K562 (cell line): ENCODE measurements at regions not wholly inside any gene's neighbourhood (a gene's known extent, or its start where the extent isn't known, plus 50 kb on each side); places are given as distances from the start of the nearest gene placed in this dataset.

Source experiments
- ATAC-seq: fragments of 200-7000 bp; cut with Tn5 transposase; 3 replicates; pipeline ENCODE4 v1.9.1; 2020; ENCODE audit warnings: moderate library complexity
- BruUV-seq: library from RNA; stranded (reverse); fragments of 400-500 nt; replicated peaks from 2 replicates; lab custom pipeline; 2021; lab: Mats Ljungman, UMichigan
- CTCF ChIA-PET: fragments of 300-600 bp; formaldehyde crosslinking; extraction: SDS; loops from one replicate; lab custom pipeline; 2021; ENCODE audit warnings: low intra/inter-chr PET ratio; lab: Yijun Ruan, JAX
- POLR2A ChIA-PET: fragments of 300-600, 350-650 bp; sonication (Branson Sonifier 250); formaldehyde crosslinking; extraction: SDS; loops from one replicate; lab custom pipeline; 2021; ENCODE audit warnings: antibody characterized with exemption, inconsistent platforms; lab: Yijun Ruan, JAX
- DNase-seq, 4 experiments: peaks; one replicate each; pipeline versions ENCODE4 v3.0.0 to v3.0.0-alpha.2; 2011 to 2018; ENCODE audit warnings: low spot score in 3 of 4, mixed read lengths in 3 of 4; ENCODE audit errors: extremely low read depth in 1 of 4
- FAIRE-seq: peaks from 2 replicates; lab custom pipeline; 2011; peaks lifted over from hg19 to GRCh38; lab: Jason Lieb, UNC
- H2AFZ ChIP-seq: 2 replicates; pipeline ENCODE4 v1.6.0; 2011; ENCODE audit warnings: low read depth, low read length, control low read depth, inconsistent platforms
- H3K27ac ChIP-seq: fragments of 200-600 bp; 3 replicates; pipeline ENCODE4 v1.8.0; 2011; ENCODE audit warnings: low read depth, mild to moderate bottlenecking, control low read depth, inconsistent platforms, low read length, moderate library complexity, mixed read lengths; ENCODE audit errors: extremely low read depth
- H3K27me3 ChIP-seq, 2 experiments: fragments of 300-600 bp in 1 of 2; 2 replicates in 1 of 2; 3 replicates in 1 of 2; pipeline versions ENCODE4 v1.6.0 to v1.8.0; 2011; ENCODE audit warnings: inconsistent platforms in 2 of 2, low read length in 2 of 2, mild to moderate bottlenecking in 1 of 2, mixed read lengths in 1 of 2, moderate library complexity in 1 of 2; ENCODE audit not compliant: control insufficient read depth in 2 of 2, insufficient read depth in 2 of 2
- H3K36me3 ChIP-seq: fragments of 300-600 bp; 3 replicates; pipeline ENCODE4 v1.8.0; 2011; ENCODE audit warnings: mild to moderate bottlenecking, low read length, inconsistent platforms; ENCODE audit not compliant: control insufficient read depth, insufficient read depth
- H3K4me1 ChIP-seq, 2 experiments: fragments of 200-600 bp in 1 of 2; replicated peaks in 1 of 2; 2 replicates in 1 of 2; 3 replicates in 1 of 2; pipeline versions ENCODE4 v1.5.1 to v1.8.0; 2011; ENCODE audit warnings: inconsistent platforms in 2 of 2, low read length in 2 of 2, mild to moderate bottlenecking in 1 of 2, mixed read lengths in 1 of 2, moderate library complexity in 1 of 2; ENCODE audit not compliant: control insufficient read depth in 2 of 2, insufficient read depth in 2 of 2
- H3K4me2 ChIP-seq: 2 replicates; pipeline ENCODE4 v1.6.1; 2011; ENCODE audit warnings: low read length, control low read depth, inconsistent platforms, mixed read lengths; ENCODE audit not compliant: insufficient read depth
- H3K4me3 ChIP-seq: fragments of 200-600 bp; sonication (generic), shearing (Covaris generic); 2 replicates; pipeline ENCODE4 v1.5.1; 2016; ENCODE audit warnings: control low read depth, inconsistent platforms
- H3K79me2 ChIP-seq: fragments of 200-600 bp; 3 replicates; pipeline ENCODE4 v1.8.0; 2011; ENCODE audit warnings: low read length, inconsistent platforms; ENCODE audit not compliant: control insufficient read depth, insufficient read depth
- H3K9ac ChIP-seq, 2 experiments: 2 replicates each; pipeline versions ENCODE4 v1.6.0 to v1.6.1; 2011; ENCODE audit warnings: low read depth in 2 of 2, low read length in 2 of 2, control low read depth in 1 of 2, inconsistent platforms in 1 of 2, mild to moderate bottlenecking in 1 of 2, mixed read lengths in 1 of 2; ENCODE audit not compliant: insufficient read depth in 1 of 2
- H3K9me1 ChIP-seq: one replicate; pipeline ENCODE4 v1.6.0; 2011; ENCODE audit warnings: inconsistent platforms, mild to moderate bottlenecking, low read length, moderate library complexity; ENCODE audit not compliant: control insufficient read depth, insufficient read depth
- H3K9me3 ChIP-seq: replicated peaks from 2 replicates; pipeline ENCODE4 v1.5.1; 2011; ENCODE audit warnings: low read depth, low read length, inconsistent platforms; ENCODE audit not compliant: control insufficient read depth, insufficient read depth
- H4K20me1 ChIP-seq: replicated peaks from 2 replicates; pipeline ENCODE4 v1.6.1; 2011; ENCODE audit warnings: low read length, inconsistent platforms, mixed read lengths; ENCODE audit not compliant: control insufficient read depth, insufficient read depth
- CSDE1 ChIP-seq, 2 experiments: fragments of 450-650 bp; IDR thresholded peaks; 2 replicates each; pipeline ENCODE4 v1.6.1; 2016; ENCODE audit warnings: mild to moderate bottlenecking in 1 of 2
- DPF2 ChIP-seq: fragments of 450-650 bp; IDR thresholded peaks from 2 replicates; pipeline ENCODE4 v1.6.1; 2016
- E2F5 ChIP-seq: sonication (generic); formaldehyde crosslinking; IDR thresholded peaks from 2 replicates; pipeline ENCODE4 v1.8.0; 2022; ENCODE audit warnings: mild to moderate bottlenecking, missing genetic modification reagents
- NR1H2 ChIP-seq: sonication (generic); formaldehyde crosslinking; IDR thresholded peaks from 2 replicates; pipeline ENCODE4 v1.4.0; 2020; ENCODE audit warnings: mild to moderate bottlenecking, missing genetic modification reagents
- SAP30 ChIP-seq: fragments of 200-600 bp; sonication (generic); IDR thresholded peaks from 2 replicates; pipeline ENCODE4 v1.6.1; 2012; ENCODE audit warnings: borderline replicate concordance, low read depth, mild to moderate bottlenecking, moderate library complexity, low read length, control low read depth, inconsistent platforms; ENCODE audit not compliant: insufficient read depth, poor library complexity, severe bottlenecking
- SIRT6 ChIP-seq: IDR thresholded peaks from one replicate; pipeline ENCODE4 v1.6.1; 2012; ENCODE audit warnings: low read depth, mild to moderate bottlenecking, control low read depth, inconsistent platforms, low read length, moderate library complexity
- TFAM ChIP-seq: fragments of 250-450 bp; sonication (Bioruptor Pico); conservative IDR thresholded peaks from 2 replicates; pipeline ENCODE4 v1.5.0; 2021; ENCODE audit warnings: mild to moderate bottlenecking, moderate library complexity
- ZC3H8 ChIP-seq: fragments of 450-650 bp; IDR thresholded peaks from 2 replicates; pipeline ENCODE4 v1.6.1; 2017
- ZHX1 ChIP-seq: fragments of 150-350 bp; conservative IDR thresholded peaks from 2 replicates; pipeline ENCODE4 v1.6.1; 2014; ENCODE audit warnings: low read length
- ZNF12 ChIP-seq: sonication (generic); formaldehyde crosslinking; IDR thresholded peaks from 2 replicates; pipeline ENCODE4 v1.4.0; 2020; ENCODE audit warnings: mild to moderate bottlenecking, missing genetic modification reagents
- ZNF174 ChIP-seq: fragments of 250-450 bp; sonication (Bioruptor Pico); IDR thresholded peaks from 2 replicates; pipeline ENCODE4 v1.4.0; 2020; ENCODE audit warnings: mild to moderate bottlenecking
- ZNF717 ChIP-seq: fragments of 250-450 bp; sonication (Bioruptor Pico); IDR thresholded peaks from 2 replicates; pipeline ENCODE4 v1.5.0; 2021
- WGBS: fragments of 100-300 bp; shearing (Covaris generic); methylation state at CpG from one replicate; pipeline ENCODE4 v1.1.6; 2016; ENCODE audit warnings: low coverage, mixed read lengths; ENCODE audit not compliant: insufficient coverage; ENCODE audit errors: missing lambda C conversion rate; 5-methylcytosine and 5-hydroxymethylcytosine counted together
- in situ Hi-C: fragments of 300-500 bp; cut with MboI; formaldehyde crosslinking; loops from 4 replicates; pipeline ENCODE4 v1.15.0; 2018; ENCODE audit warnings: inconsistent platforms, mixed read lengths
- intact Hi-C: fragments of 100-400 bp; cut with micrococcal nuclease; formaldehyde crosslinking; loops from 2 replicates; pipeline ENCODE4 v1.14.2; 2022

GRCh38 chr9:25480696-25481095, 197.5 kb downstream of the TUSC1 start (continued):
- TF ChIP-seq ZHX1 (no peak), NR1H2 (no peak)

GRCh38 chr9:25472681-25473080, 205.6 kb downstream of the TUSC1 start:
- no TSS peak for BruUV-seq
- intact Hi-C loops (no loop called here), in situ Hi-C loops (no loop called here)
- H3K79me2 ChIP-seq, result no peaks in the 10 kb centered on the region
- H4K20me1 ChIP-seq, result no peaks in the 10 kb centered on the region
- H3K27ac ChIP-seq, result no peak overlapping the region
- no peaks in the 10 kb centered on the region for H3K4me1 ChIP-seq
- FAIRE-seq, result no peak
- no CpG with 5 or more reads among the region's 2 CpGs for WGBS
- POLR2A ChIA-PET, result no interaction called here
- no peaks in the 10 kb centered on the region for H3K36me3 ChIP-seq
- no peak overlapping the region for H3K4me2 ChIP-seq
- TF ChIP-seq SAP30 (no peak), SIRT6 (no peak), DPF2 (no peak), ZC3H8 (no peak), E2F5 (CRISPR knock-in tag) (no peak), ZNF174 (no peak), ZNF12 (CRISPR knock-in tag) (no peak), ZNF717 (CRISPR knock-in tag) (no peak), CSDE1 (IDR thresholded peaks at IDR 0.05) (no peak), TFAM (CRISPR knock-in tag) (no peak)
- TF ChIP-seq, all 486 proteins: peak for 0
- no peak overlapping the region for H3K4me3 ChIP-seq
- H3K9me3 ChIP-seq, result no peaks in the 10 kb centered on the region
- DNase-seq, result no peak
- H3K27me3 ChIP-seq, result no peaks in the 10 kb centered on the region
- CTCF ChIA-PET, result no interaction called here
- H2AFZ ChIP-seq, result no peak overlapping the region
- ATAC-seq, result no peak
- no peaks in the 10 kb centered on the region for H3K9me1 ChIP-seq
- H3K9ac ChIP-seq, result no peak overlapping the region
